ENCODE measurements at regions not wholly inside any gene's neighbourhood (a gene's known extent, or its start where the extent isn't known, plus 50 kb on each side); places are given as distances from the start of the nearest gene placed in this dataset.

DNA sequence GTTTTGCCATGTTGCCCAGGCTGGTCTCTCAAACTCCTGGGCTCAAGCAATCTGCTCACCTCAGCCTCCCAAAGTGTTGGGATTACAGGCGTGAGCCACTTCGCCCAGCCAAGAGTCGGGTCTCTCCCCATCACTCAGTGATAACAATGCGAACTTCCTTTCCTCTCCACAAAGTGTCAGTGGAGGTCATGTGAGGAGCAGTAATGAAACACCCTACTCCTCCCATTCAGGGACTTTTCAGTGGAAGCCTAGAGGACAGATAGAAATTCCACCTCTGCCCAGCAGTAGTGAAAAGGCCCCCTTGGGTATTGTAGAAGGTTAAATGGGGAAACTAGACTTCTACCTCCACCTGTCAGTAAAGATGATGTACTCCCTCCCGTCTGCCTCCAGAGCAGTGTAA is 141.9 kb upstream of the STK26 start (continued):
- TF ChIP-seq, protein P1, sequence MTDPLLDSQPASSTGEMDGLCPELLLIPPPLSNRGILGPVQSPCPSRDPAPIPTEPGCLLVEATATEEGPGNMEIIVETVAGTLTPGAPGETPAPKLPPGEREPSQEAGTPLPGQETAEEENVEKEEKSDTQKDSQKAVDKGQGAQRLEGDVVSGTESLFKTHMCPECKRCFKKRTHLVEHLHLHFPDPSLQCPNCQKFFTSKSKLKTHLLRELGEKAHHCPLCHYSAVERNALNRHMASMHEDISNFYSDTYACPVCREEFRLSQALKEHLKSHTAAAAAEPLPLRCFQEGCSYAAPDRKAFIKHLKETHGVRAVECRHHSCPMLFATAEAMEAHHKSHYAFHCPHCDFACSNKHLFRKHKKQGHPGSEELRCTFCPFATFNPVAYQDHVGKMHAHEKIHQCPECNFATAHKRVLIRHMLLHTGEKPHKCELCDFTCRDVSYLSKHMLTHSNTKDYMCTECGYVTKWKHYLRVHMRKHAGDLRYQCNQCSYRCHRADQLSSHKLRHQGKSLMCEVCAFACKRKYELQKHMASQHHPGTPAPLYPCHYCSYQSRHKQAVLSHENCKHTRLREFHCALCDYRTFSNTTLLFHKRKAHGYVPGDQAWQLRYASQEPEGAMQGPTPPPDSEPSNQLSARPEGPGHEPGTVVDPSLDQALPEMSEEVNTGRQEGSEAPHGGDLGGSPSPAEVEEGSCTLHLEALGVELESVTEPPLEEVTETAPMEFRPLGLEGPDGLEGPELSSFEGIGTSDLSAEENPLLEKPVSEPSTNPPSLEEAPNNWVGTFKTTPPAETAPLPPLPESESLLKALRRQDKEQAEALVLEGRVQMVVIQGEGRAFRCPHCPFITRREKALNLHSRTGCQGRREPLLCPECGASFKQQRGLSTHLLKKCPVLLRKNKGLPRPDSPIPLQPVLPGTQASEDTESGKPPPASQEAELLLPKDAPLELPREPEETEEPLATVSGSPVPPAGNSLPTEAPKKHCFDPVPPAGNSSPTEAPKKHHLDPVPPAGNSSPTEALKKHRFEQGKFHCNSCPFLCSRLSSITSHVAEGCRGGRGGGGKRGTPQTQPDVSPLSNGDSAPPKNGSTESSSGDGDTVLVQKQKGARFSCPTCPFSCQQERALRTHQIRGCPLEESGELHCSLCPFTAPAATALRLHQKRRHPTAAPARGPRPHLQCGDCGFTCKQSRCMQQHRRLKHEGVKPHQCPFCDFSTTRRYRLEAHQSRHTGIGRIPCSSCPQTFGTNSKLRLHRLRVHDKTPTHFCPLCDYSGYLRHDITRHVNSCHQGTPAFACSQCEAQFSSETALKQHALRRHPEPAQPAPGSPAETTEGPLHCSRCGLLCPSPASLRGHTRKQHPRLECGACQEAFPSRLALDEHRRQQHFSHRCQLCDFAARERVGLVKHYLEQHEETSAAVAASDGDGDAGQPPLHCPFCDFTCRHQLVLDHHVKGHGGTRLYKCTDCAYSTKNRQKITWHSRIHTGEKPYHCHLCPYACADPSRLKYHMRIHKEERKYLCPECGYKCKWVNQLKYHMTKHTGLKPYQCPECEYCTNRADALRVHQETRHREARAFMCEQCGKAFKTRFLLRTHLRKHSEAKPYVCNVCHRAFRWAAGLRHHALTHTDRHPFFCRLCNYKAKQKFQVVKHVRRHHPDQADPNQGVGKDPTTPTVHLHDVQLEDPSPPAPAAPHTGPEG (CRISPR knock-in tag; IDR thresholded peaks at IDR 0.05), result no peak
- TF ChIP-seq, protein P2, sequence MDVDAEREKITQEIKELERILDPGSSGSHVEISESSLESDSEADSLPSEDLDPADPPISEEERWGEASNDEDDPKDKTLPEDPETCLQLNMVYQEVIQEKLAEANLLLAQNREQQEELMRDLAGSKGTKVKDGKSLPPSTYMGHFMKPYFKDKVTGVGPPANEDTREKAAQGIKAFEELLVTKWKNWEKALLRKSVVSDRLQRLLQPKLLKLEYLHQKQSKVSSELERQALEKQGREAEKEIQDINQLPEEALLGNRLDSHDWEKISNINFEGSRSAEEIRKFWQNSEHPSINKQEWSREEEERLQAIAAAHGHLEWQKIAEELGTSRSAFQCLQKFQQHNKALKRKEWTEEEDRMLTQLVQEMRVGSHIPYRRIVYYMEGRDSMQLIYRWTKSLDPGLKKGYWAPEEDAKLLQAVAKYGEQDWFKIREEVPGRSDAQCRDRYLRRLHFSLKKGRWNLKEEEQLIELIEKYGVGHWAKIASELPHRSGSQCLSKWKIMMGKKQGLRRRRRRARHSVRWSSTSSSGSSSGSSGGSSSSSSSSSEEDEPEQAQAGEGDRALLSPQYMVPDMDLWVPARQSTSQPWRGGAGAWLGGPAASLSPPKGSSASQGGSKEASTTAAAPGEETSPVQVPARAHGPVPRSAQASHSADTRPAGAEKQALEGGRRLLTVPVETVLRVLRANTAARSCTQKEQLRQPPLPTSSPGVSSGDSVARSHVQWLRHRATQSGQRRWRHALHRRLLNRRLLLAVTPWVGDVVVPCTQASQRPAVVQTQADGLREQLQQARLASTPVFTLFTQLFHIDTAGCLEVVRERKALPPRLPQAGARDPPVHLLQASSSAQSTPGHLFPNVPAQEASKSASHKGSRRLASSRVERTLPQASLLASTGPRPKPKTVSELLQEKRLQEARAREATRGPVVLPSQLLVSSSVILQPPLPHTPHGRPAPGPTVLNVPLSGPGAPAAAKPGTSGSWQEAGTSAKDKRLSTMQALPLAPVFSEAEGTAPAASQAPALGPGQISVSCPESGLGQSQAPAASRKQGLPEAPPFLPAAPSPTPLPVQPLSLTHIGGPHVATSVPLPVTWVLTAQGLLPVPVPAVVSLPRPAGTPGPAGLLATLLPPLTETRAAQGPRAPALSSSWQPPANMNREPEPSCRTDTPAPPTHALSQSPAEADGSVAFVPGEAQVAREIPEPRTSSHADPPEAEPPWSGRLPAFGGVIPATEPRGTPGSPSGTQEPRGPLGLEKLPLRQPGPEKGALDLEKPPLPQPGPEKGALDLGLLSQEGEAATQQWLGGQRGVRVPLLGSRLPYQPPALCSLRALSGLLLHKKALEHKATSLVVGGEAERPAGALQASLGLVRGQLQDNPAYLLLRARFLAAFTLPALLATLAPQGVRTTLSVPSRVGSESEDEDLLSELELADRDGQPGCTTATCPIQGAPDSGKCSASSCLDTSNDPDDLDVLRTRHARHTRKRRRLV (CRISPR knock-in tag; IDR thresholded peaks at IDR 0.05), result no peak
- TF ChIP-seq FOXM1 (CRISPR knock-in tag; IDR thresholded peaks at IDR 0.05) (no peak), HNRNPL (IDR thresholded peaks at IDR 0.05; ENCODE audit: low read depth, low read length) (no peak), ARNT (IDR thresholded peaks at IDR 0.05) (no peak), PAF1 (CRISPR knock-in tag; IDR thresholded peaks at IDR 0.05) (no peak), RFX5 (IDR thresholded peaks at IDR 0.05; ENCODE audit: low read depth, low read length) (no peak), ZNF232 (CRISPR knock-in tag; IDR thresholded peaks at IDR 0.05; ENCODE audit: borderline replicate concordance) (no peak), ZNF224 (CRISPR knock-in tag; IDR thresholded peaks at IDR 0.05) (no peak)
- TF ChIP-seq, protein P3, sequence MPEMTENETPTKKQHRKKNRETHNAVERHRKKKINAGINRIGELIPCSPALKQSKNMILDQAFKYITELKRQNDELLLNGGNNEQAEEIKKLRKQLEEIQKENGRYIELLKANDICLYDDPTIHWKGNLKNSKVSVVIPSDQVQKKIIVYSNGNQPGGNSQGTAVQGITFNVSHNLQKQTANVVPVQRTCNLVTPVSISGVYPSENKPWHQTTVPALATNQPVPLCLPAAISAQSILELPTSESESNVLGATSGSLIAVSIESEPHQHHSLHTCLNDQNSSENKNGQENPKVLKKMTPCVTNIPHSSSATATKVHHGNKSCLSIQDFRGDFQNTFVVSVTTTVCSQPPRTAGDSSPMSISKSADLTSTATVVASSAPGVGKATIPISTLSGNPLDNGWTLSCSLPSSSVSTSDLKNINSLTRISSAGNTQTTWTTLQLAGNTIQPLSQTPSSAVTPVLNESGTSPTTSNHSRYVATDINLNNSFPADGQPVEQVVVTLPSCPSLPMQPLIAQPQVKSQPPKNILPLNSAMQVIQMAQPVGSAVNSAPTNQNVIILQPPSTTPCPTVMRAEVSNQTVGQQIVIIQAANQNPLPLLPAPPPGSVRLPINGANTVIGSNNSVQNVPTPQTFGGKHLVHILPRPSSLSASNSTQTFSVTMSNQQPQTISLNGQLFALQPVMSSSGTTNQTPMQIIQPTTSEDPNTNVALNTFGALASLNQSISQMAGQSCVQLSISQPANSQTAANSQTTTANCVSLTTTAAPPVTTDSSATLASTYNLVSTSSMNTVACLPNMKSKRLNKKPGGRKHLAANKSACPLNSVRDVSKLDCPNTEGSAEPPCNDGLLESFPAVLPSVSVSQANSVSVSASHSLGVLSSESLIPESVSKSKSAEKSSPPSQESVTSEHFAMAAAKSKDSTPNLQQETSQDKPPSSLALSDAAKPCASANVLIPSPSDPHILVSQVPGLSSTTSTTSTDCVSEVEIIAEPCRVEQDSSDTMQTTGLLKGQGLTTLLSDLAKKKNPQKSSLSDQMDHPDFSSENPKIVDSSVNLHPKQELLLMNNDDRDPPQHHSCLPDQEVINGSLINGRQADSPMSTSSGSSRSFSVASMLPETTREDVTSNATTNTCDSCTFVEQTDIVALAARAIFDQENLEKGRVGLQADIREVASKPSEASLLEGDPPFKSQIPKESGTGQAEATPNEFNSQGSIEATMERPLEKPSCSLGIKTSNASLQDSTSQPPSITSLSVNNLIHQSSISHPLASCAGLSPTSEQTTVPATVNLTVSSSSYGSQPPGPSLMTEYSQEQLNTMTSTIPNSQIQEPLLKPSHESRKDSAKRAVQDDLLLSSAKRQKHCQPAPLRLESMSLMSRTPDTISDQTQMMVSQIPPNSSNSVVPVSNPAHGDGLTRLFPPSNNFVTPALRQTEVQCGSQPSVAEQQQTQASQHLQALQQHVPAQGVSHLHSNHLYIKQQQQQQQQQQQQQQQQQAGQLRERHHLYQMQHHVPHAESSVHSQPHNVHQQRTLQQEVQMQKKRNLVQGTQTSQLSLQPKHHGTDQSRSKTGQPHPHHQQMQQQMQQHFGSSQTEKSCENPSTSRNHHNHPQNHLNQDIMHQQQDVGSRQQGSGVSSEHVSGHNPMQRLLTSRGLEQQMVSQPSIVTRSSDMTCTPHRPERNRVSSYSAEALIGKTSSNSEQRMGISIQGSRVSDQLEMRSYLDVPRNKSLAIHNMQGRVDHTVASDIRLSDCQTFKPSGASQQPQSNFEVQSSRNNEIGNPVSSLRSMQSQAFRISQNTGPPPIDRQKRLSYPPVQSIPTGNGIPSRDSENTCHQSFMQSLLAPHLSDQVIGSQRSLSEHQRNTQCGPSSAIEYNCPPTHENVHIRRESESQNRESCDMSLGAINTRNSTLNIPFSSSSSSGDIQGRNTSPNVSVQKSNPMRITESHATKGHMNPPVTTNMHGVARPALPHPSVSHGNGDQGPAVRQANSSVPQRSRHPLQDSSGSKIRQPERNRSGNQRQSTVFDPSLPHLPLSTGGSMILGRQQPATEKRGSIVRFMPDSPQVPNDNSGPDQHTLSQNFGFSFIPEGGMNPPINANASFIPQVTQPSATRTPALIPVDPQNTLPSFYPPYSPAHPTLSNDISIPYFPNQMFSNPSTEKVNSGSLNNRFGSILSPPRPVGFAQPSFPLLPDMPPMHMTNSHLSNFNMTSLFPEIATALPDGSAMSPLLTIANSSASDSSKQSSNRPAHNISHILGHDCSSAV (CRISPR knock-in tag; IDR thresholded peaks at IDR 0.05; ENCODE audit: borderline replicate concordance), result no peak
- TF ChIP-seq, protein P4, sequence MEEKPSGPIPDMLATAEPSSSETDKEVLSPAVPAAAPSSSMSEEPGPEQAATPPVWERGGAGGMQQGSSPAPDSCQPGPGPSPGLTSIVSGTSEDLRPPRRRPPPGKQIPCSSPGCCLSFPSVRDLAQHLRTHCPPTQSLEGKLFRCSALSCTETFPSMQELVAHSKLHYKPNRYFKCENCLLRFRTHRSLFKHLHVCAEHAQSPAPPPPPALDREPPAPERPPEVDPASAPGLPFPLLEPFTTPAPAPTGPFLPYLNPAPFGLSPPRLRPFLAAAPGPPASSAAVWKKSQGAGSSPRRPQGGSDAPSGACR (CRISPR knock-in tag; IDR thresholded peaks at IDR 0.05), result no peak

Measured in HepG2 (cell line).